ACHN (cell line): ENCODE measurements at regions not wholly inside any gene's neighbourhood (a gene's known extent, or its start where the extent isn't known, plus 50 kb on each side); places are given as distances from the start of the nearest gene placed in this dataset.
"Not testable (repeated sequence)": the region's sequence is repeated elsewhere in the genome, so short reads cannot be mapped to it uniquely, and the experiment has no call there.

Experiments
- DNase-seq: peaks from one replicate; pipeline ENCODE4 v3.0.0-alpha.2; 2015
- in situ Hi-C: cut with HindIII; loops from 2 replicates; pipeline ENCODE4 v1.10.0; 2017; ENCODE audit warnings: low sequenced_read_pairs, low pct_ligation_motif_present, low pct_unique_long_range_greater_than_20kb

GRCh38 chr1:8158995-8159394 lies 132.9 kb upstream of the ERRFI1 start:
- in situ Hi-C loops = no loop called here
- DNase-seq = no peak

GRCh38 chr1:8157765-8158164 lies 131.7 kb upstream of the ERRFI1 start:
- in situ Hi-C loops = no loop called here
- DNase-seq = no peak

DNA sequence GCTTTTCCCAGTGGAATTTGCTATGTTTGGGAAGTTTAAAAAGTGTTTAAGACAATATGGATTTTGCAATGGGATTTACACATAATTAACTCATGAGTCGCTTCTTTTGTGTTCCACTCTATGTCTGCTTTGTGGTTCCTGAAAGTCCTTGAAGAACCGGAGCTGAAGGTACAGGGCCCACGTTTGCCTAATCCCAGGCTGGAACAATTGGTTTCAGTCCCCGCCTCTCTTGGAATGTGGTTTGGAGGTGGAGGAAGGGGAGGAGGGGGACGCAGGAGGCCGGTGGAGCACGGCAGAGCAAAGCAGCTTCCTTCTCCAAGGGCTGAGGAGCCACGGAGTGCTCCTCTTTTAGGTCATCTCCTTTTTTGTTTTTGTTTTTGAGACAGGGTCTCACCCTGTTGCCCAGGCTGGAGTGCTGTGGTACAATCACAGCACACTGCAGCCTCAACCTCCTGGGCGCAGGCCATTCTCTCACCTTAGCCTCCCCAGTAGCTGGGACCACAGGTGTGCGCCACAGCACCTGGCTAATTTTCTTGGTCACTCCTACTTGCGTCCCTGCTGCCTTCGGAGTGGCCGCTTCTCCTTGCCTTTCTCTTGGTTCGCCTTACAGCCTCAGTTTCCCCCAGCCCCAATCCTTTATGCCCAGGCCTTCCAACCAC lies 129.5 kb upstream of the ERRFI1 start:
- peak; percentile 19 for DNase-seq
- in situ Hi-C loops = no loop called here

DNA sequence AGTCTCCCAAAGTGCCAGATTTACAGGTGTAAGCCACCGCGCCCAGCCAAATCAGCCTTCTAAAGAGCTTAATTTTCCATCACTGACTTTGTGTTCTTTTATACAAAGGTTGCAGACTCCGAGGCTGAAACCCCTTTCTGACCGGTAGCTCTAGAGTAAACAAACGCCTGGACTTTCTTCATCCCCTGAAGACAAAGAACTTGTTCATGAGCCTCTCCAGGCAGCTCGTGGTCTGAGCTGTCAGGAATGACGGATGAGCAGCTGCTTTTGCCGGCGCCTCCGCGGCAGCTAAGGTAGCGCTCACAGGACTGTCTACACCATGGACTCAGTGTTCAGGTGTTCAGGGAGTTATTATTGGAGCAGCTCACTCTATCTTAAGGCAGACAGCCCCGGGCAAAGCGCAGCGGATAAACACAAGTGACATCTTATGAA lies 128.5 kb upstream of the ERRFI1 start:
- DNase-seq = no peak
- in situ Hi-C loops = no loop called here

DNA sequence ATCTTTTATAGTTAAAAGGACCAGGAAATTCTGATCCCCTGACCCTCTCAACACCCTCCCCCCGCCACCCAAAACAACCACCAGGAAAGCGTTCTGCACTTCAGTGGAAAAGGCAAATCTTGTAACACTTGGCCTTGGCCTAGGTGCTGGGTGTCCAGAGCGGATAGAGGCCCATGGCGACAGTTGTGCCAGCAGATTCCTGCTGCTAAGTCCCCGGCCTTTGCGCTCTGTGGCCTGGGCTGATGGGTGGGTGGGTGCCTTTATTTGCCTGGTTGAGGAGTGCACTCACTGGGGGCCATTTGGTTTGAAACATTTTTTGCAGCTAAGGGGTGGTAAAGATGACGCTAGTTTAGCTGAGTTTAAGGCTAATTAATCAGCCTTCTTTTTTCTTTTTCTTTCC lies 127.9 kb upstream of the ERRFI1 start:
- no peak for DNase-seq
- in situ Hi-C loops = no loop called here

- in situ Hi-C loops = no loop called here
- no peak for DNase-seq
These were observed 126.9 kb upstream of the ERRFI1 start for GRCh38 chr1:8152731-8153702.

DNA sequence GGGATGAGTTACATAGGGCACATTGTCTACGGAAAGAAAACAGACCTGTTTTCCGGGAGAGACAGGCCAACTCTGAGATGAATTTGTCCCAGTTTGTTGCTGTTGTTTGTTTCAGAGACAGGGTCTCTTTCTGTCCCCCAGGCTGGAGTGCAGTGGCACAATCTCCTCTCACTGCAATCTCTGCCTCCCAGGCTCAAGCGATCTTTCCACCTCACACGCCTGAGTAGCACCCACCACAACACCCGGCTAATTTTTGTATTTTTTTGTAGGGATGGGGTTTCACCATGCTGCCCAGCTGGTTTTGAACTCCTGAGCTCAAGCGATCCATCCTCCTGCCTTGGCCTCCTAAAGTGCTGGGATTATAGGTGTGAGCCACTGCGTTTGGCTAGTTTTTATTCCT lies 125.5 kb upstream of the ERRFI1 start:
- in situ Hi-C loops = no loop called here
- no peak for DNase-seq

- DNase-seq, in situ Hi-C loops: not testable (repeated sequence)
These were observed 123.6 kb upstream of the ERRFI1 start for GRCh38 chr1:8149756-8150155.

DNA sequence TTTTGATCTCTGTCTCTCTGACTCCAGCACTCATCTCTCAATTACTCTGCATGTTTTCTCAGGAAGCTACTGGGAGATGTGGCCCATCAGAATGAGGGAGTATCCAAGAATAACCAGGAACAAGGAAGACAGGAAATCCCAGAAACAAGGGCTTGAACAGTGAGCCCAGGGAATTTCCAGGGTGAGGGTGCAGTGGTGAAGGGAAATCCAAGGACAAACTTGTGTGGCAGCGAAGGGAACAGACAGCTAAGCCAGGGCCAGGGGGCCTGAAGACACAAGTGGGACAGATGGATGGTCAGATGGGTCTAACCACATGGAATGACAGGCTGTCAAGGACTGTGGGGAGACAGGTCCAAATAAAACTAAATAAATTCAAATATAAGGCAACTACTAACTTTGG lies 121.8 kb upstream of the ERRFI1 start:
- in situ Hi-C loops = no loop called here

DNA sequence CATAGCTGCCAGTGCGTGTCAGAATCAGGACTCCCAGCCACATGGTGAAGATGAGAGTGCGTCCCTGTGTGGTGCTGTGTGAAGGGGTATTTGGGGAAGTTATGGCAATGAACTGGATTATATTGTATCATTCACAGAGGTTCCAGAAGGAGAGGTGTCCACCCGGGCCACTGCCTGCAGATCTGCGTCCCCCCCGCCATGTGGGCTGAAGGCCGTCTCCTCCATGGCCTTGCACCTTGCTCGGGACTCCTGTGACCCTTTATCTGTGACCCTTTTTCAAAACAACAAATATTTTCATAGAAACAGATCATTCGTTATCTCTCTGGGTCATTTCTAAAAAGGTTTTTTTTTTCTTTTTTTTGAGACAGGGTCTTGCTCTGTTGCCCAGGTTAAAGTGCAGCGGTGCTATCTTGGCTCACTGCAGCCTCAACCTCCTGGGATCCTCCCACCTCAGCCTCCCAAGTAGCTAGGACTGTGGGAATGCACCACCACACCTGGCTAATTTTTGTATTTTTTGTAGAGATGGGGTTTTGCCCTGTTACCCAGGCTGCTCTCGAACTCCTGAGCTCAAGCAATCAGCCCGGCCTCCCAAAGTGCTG lies 120.2 kb upstream of the ERRFI1 start:
- in situ Hi-C loops = no loop called here
- DNase-seq = no peak

More for the DNA sequence above, 121.8 kb upstream of the ERRFI1 start:
- no peak for DNase-seq

- in situ Hi-C loops = no loop called here
- no peak for DNase-seq
These were observed 119.6 kb upstream of the ERRFI1 start for GRCh38 chr1:8145545-8146202.

- in situ Hi-C loops = no loop called here
- DNase-seq = no peak
These were observed 118.2 kb upstream of the ERRFI1 start for GRCh38 chr1:8144323-8144722.

GRCh38 chr1:8142955-8143629 lies 117.0 kb upstream of the ERRFI1 start:
- in situ Hi-C loops = no loop called here
- no peak for DNase-seq

DNA sequence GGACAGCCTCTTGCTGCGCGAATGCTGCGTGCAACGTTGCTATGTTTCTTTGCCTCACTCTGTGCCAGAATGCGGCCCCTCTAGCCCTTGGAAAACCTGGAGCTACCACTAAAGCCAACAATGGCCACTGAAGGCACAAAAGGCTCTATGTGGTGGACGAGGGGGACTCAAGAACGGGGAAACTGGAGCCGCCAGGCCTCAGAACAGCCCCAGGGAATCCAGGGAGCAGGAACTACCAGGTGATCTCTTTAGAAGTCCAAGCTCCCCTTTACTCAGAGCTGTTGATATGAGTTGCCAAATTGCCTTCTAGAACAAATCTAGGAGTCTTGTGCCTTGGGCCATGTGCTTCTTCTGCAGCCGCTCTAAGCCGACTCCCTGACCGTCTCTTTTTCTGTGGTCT lies 113.8 kb upstream of the ERRFI1 start:
- in situ Hi-C loops = no loop called here
- DNase-seq = no peak

DNA sequence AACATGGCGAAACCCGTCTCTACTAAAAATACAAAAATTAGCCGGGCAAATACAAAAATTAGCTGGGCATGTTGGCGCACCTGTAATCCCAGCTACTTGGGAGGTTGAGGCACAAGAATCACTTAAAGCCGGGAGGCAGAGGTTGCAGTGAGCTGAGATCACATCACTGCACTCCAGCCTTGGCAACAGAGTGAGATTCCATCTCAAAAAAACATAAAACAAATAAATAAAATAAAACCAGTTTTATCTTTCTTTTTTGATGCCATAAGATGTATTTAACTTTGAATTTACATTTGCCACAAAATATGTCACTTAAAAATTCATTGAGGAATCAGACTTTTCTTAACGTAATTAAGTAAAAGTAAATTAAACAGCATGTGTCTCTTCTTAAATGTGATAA lies 113.3 kb upstream of the ERRFI1 start:
- no peak for DNase-seq
- in situ Hi-C loops = no loop called here

DNA sequence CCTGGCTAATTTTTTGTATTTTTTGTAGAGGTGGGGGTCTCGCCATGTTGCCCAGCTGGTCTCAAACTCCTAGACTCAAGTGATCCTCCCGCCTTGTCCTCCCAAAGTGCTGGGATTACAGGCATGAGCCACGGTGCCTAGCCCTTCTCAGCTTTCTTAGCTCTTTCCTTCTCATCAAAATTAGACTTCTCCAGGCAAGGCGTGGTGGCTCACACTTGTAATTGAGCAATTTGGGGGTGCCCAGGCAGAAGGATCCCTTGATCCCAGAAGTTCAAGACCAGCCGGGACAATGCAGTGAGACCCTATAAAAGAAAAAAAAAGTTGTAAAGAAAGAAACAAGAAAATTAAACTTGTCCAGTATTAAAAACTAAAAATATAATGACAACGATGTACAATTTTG lies 112.6 kb upstream of the ERRFI1 start:
- in situ Hi-C loops = no loop called here
- DNase-seq = no peak

DNA sequence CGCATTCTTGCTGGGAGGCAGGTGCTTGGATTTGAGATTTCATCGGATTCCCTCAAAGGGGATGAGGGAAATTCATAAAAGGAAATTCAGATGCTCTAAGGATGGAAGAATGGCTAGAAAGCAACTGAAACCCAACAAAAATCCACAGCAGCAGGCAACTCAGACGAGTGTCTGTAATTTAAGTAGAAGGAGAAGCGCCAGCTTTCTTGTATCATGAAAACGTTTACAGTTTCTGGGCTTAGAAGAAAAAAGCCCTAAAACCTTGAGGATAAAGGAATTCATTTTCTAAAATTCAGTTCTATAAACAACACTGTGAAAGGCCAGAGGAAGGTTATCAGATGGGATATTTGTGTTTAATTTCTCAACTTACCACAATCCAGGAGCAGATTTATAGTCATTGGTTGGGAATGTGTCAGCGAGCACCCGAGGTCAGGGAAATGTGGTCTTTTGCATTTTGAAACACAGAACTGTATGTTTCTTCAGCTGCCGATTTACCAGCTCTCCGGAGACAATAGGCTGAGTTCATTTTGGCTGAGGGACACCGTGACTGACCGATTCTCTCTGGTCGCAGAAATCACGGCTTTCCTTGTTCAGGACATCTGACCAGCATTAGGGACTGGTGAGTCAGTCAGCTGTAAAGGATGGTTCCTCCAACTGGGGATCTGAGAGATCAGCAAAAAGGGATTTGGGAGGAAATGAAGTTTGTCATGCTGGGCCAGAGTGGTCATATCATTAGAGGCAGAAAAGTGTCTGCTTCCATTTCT lies 111.6 kb upstream of the ERRFI1 start:
- DNase-seq = peak; percentile 33
- in situ Hi-C loops = no loop called here

GRCh38 chr1:8136766-8137165 lies 110.7 kb upstream of the ERRFI1 start:
- in situ Hi-C loops = no loop called here
- no peak for DNase-seq
